Stimulated activated CD8-positive, alpha-beta memory T cell treated with anti-CD3 and anti-CD28 coated beads, Interleukin-7, amount 100 ng/mL, for 1 hour (primary cell): ENCODE measurements at regions not wholly inside any gene's neighbourhood (a gene's known extent, or its start where the extent isn't known, plus 50 kb on each side); places are given as distances from the start of the nearest gene placed in this dataset.
"Not testable (repeated sequence)": the region's sequence is repeated elsewhere in the genome, so short reads cannot be mapped to it uniquely, and the experiment has no call there.

Experiments
- DNase-seq, 2 donors: peaks; one replicate each; pipeline ENCODE4 v3.0.0-alpha.2; 2020; ENCODE audit warnings: low read depth in 2 of 2

DNA sequence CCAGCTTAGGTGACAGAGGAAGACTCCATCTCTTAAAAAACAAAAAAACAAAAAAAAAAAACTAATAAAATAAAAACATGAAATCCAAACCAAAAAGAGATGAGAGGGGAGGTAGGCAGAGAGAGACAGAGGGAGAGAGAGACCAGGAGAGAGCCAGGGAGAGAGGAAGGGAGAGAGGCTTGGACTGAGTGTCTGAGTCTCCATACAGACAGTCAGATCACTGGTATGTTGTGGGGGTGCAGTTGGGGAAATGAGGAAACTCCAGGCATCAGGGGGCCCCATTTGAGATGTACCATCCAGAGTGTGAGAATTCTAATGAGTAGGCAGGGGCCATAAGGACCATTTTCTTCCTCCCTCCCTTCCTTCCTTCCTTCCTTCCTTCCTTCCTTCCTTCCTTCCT lies 53.1 kb upstream of the SEPTIN5 start:
- no peak for DNase-seq

DNA sequence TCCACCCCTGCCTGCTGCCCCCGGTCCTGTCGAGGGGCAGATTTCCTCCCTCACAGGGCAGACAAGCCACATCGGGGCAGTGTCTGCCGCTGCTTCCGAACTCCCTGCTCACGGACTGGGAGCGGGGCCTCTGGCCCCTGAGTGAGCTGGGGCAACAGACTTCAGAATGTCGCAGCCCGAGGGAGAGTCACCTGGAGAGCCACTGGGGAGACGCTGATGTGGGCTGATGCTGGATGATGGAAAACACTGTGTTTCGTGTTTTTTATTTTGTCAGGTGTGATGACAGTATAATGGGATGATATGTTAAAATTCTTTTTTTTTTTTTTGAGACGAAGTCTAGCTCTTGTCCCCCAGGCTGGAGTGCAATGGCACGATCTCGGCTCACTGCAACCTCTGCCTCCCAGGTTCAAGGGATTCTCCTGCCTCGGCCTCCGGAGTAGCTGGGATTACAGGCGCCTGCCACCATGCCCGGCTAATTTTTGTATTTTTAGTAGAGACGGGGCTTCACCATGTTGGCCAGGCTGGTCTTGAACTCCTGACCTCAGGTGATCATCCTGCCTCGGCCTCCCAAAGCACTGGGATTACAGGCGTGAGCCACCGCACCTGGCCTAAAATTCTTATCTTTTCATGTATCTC lies 52.1 kb upstream of the SEPTIN5 start:
- DNase-seq = not testable (repeated sequence)

DNA sequence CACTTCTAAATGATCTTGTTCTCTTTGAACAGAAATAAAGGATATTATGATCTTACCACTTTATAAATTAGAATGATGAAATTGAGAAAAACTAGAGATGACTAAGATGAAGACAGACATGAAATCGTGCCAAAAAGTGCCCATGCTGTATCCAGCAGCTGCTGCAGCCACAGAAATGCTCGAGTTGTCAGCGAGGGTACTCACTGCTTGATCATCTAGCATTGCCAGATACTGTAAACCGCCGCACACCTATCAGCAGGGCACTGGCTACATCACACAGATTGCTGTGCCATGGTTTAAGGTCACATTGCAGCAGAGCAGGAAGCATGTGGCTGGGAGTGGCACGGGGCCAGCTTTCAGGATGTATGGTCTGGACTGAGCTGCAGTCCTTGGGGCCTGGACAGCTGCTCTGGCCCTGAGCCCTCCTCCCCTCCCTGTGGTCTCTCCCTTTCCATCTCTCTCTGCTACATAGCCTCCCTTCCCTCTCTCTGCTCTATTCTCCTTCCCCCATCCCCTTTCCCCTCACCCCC lies 51.0 kb upstream of the SEPTIN5 start:
- no peak for DNase-seq

DNA sequence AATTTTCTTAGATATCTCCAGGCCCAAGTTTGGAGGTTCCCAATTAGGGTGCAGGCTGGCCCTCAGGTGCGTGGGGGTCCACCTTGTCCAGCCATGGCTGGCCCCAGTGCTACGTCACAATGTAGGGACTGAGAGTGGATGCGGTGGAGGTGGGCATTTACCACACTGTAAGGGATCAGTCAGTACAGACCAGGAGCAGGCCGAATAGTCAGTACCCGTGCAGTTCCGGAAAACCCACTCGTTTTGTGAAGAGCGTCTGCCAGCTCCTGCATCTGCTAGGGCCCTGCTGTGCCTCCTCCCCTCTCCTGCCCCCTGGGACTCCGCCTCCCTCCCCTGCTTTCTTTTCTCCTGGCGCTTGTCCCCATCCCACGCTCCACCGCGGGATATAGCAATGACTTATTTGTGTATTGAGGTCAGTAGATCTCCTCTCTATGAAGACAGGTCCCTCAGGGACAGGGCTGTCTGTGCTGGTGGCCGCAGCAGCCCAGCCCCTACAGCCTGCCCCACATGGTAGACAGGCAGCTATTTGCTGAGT lies 50.4 kb upstream of the SEPTIN5 start:
- DNase-seq = no peak

GRCh38 chr22:19664406-19664805 lies 49.9 kb upstream of the SEPTIN5 start:
- no peak for DNase-seq
